Activated CD4-positive, alpha-beta T cell treated with anti-CD3 and anti-CD28 coated beads, Interleukin-2, amount 50 U/mL, for 48 hours (primary cell): ENCODE measurements at regions not wholly inside any gene's neighbourhood (a gene's known extent, or its start where the extent isn't known, plus 50 kb on each side); places are given as distances from the start of the nearest gene placed in this dataset.
"Not testable (repeated sequence)": the region's sequence is repeated elsewhere in the genome, so short reads cannot be mapped to it uniquely, and the experiment has no call there.

Source experiments
- DNase-seq, 2 experiments: peaks; one replicate each; pipeline ENCODE4 v3.0.0-alpha.2; 2020

DNA sequence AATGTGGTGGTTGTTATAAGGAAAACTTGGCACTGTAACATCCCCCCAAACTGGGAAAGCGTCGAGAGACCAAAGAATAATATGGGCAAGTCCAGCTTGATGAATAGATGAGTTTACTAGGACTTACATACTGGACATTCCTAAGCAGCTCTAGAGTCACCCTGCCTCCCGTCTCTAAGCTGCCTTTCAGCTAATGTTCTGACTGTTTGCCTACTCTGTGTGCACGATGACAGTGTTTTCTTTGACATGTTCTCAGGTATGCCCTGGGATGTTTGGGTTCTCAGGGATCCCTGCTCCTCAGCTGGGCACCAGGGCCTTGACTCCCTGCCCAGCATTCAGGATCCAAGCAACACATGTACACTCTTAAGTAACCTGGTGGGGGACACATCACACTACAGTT, 87.5 kb downstream of the MRPL57 start:
- DNase-seq = not testable (repeated sequence)

DNA sequence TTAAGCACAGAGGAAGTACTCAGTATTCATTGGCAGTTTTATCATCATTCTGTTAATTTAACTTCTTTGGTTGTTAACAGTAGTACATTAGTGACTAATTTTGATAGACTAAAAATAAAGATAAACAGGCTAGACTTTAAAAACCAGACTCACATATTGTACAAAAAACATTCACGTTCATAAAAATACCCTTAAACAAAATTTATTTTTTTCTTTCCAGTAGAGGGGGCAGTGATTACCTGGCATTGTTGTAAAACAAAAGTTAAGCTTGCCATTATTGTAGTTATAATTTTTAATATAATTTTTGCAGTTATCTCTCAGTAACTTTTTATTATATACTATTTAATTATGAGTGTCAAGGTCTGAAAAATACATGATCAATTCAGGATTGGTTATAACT, 92.0 kb downstream of the MRPL57 start:
- not testable (repeated sequence) for DNase-seq

DNA sequence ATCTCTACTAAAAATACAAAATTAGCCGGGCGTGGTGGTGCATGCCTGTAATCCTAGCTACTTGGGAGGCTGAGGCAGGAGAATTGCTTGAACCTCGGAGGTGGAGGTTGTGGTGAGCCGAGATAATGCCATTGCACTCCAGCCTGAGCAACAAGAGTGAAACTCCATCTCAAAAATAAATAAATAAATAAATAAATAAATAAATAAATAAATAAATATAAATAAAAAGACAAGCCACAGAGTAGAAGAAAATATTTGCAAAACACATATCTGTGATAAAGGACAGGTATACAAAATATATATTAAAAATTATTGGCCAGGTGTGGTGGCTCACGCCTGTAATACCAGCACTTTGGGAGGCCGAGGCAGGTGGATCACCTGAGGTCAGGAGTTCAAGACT, 96.0 kb downstream of the MRPL57 start:
- DNase-seq = not testable (repeated sequence)

DNA sequence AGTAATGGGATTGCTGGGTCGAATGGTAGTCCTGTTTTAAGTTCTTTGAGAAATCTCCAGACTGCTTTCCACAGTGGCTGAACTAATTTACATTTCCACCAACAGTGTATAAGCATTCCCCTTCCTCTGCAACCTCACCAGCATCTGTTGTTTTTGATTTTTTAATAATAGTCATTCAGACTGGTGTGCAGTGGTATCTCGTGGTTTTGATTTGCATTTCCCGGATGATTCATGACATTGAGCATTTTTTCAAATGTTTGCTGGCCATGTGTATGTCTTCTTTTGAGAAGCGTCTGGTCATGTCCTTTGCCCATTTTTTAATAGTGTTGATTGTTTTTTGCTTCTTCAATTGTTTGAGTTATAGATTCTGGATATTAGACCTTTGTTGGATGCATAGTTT, 98.0 kb downstream of the MRPL57 start:
- DNase-seq = not testable (repeated sequence)

DNA sequence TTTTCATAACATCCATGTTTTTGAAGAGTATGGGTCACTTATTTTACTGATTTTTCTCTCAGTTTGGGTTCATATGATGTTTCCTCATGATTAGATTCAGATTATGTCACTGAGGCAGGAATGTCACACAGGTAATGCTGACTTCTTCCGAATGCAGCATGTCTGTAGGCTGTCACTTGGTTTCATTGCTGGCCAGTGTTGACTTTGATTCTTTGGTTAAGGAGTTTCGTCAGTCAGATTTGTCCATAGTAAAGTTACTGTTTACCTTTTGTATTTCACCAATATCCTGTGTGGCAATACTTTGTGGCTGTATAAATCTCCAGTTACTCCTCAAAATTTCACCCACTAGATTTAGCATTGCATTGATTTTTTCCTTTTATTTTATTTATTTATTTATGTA, 105.6 kb downstream of the MRPL57 start:
- no peak for DNase-seq

DNA sequence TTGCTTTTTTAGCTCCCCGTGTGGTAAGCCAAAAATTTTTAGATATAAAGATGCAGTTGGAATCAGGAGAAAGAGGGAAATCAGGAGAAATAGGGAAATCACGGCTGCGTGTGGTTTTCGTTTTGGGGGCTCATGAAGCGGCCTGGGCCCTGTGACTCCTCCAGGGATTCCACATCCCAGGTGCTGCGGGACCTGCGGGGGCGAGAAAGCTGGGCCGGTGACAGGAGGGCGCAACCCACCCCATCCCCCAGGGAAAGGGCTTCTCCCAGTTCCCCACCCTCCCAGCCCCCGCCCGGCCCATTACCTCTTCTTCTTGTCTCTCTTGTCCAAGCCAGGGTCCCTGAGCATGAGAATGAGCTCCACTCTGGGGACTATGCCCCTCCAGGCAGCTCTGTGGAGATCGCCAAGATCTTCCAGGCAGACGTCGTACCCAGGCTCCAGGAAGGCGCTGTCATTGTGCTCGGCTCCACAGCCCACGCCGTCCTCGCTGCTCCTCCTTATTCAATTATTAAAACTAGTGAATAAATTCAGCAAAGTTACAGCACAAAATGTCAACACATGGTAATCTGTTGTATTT, 111.0 kb downstream of the MRPL57 start:
- no peak for DNase-seq

DNA sequence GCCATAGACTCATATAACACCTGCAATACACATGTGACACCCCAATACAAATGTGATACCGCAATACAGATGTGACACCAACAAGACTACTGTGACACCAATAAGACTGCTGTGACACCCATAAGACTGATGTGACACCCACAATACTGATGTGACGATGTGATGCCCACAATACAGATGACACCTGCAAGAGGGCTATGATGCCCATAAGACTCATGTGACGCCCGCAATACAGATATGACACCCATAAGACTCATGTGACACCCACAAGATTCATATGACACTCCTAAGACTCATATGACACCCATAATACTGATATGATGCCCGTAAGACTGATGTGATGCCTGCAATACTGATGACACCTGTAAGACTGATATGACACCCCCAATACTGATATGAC, 113.0 kb downstream of the MRPL57 start:
- no peak for DNase-seq

DNA sequence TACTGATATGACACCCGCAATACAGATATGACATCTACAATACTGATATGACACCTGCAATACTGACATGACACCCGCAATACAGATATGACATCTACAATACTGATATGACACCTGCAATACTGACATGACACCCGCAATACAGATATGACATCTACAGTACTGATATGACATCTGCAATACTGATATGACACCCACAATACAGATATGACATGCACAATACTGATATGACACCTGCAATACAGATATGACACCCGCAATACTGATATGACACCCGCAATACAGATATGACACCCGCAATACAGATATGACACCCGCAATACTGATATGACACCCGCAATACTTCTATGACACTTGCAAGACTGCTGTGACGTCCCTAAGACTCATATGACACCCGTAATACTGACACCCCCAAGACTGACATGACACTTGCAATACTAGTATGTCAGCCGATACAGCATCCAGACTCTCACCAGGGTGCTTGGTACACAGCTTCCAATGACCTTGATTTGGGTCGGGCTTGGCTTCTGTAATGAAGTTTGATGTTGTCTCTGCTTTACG, 114.1 kb downstream of the MRPL57 start:
- not testable (repeated sequence) for DNase-seq

DNA sequence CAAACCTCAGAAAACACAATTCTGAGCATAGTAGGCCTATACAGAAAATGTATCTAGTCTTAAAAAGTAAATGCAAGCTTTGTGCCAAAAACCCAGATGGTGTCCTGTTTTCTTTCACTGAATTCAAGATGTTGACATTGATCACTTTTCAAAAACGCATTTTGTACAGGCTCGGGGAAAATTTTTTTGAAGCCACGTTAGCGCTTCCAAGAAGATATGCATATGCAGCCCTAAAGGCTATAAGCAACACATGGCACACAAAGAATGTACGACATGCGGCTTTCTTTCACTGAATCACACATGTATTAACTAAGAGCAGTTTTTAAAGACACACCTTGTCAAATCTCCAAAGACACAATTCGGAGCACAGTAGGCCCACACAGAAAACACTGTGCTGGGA, 115.4 kb downstream of the MRPL57 start:
- DNase-seq = no peak

DNA sequence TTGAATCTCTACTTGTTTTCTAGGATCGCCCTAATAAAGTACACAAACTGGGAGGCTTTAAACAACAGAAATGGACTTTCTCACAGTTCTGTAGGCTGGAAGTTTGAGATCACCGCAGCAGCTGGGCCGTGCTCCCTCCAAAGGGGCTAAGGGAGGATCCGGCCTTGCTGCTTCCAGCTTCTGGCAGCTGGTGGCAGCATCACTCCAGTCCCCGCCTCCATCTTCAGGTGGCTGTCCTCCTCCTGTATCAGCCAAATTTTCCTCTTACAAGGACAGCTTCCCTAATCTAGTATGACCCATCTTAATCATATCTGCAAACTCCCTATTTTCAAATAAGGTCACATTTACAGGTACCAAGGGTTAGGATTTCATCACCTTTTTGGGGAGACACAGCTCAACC, 120.5 kb downstream of the MRPL57 start:
- peak; percentile 42 to 56 for DNase-seq

DNA sequence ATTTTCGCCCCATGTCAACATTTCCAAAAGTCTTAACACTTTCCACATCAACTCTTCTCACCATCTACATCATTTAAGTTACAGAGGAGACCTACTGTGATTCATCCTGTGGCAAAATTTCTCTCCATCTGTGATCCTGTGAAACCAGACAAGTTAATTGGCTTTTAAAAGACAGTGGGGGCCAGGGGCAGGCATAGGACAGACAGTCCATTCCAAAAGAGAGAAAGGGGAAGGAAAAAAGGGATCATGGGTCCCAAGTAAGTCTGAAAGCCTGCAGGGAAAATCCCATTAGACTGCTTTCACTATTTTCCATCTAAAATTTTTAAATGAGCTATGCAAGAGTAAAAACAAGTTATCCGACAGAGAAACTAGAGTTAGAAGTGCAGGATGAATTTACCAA, 121.0 kb downstream of the MRPL57 start:
- DNase-seq = peak in 1 of 2 experiments; percentile 9

DNA sequence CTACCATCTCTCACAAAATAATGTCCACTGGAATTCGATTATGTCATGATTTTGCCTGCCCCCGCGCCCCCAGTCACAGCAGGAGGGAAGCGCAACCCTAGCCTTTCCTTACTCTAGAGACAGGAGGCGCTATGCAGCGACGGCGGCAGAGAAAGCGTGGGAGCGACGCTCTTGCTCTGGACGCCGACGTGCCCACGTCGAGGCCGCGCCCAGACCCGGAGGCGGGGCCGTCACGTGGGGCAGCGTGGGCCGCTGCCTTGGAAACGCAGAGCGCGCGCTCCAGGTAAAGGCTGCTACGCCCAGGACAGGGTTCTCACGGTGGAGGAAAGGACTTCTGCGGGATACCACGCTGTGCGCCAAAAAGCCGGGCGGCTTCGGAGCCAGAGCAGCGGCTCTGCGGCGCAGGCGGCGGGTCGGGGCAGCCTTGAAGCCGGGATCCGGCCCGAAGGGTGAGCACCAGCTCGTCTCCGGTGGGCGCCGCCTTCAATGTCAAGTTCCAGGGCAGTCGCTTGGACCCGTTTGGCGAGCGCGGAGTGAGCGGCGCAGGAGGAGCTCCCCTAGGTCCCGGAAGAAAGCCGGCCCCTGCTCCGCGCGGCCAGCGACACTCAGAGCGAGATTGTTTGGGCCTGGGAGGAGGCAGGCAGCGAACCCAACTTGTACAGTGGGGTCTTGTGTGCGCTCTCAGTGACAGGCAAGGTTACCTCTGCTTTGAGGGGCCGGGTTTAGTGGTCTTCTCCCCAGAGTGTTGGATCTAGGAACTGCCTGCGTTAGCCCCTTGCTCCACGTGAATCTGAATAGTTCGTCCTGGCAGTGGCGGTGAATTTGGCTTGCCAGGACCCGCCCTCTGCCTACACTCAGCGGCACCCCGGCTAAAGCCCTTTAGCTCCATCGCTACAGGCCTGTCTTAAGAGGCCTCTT, 121.7 kb downstream of the MRPL57 start:
- DNase-seq = peak; percentile 83 to 85

DNA sequence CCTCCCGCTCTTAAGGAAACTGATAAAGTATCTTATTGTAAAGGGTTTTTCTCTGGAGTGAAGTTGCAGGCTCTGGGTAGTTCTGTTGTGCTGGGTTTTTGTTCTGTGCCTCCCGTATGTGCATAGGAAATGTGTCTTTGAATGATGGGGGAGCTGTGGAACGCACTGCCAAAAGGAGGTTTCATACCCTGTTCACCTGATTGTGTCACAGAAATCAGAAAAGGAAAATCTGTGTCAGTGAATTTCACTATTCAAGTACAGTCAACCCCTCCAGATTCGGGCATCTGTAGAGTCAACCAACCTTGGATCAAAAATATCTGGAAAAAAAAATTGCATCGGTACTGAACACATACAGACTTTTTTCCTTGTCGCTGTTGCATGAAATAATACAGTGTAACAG, 127.8 kb downstream of the MRPL57 start:
- DNase-seq = no peak

DNA sequence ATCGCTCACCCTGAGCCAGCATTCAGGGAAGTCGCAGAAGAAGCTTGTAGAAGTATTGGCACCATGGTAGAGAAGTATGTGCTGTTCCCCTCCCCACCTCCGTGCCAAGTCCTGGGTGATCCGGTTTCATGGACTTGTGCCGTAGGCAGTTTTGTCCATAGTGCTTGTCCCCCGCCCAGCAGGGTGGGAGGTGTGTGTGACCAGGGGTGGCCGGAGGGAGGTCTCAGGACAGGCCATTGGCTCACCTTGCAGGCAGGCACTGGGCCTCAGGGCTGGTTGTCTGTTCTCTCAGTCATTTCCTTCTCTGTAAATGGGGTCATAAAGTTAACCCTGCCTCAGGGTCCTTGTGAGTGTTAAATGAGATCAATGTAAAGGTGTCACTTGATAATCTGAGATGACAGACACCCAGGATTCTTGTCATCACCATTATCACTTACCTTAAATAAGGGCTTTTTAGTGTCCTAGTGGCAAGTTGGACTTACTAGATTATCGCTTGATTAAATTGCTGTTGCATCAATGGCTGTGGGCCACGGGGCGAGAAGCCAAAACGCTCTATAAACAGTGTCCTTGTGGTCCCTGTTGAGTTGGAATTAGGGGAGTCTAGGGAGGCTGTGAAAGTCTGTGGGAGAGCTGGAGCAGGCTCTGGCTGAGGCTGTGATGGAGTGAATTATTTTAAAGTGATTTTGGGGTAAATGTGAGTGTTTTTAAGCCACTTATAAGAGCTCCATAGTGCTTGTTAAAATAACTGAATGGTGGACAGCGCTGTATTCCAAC, 130.0 kb downstream of the MRPL57 start:
- DNase-seq = not testable (repeated sequence)

DNA sequence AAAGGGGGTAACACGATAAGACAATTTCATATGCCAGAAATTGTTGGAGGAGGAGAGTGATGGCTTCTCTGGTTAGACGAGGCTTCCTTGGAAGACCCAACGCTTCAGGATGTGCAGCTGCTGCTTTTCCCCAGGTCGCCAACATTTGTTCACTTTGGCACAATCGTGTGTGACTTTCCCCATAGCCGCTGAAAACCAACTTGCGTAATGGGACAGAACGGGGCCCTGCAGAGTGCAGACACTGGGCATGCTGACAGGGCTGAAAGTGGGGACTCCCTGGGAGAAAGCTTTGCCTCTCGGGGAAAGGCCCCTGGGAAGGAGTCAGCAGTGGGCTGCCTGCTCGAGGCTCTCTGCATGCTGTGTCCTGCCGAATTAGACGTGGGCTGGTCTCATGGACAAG, 130.7 kb downstream of the MRPL57 start:
- DNase-seq = not testable (repeated sequence)

DNA sequence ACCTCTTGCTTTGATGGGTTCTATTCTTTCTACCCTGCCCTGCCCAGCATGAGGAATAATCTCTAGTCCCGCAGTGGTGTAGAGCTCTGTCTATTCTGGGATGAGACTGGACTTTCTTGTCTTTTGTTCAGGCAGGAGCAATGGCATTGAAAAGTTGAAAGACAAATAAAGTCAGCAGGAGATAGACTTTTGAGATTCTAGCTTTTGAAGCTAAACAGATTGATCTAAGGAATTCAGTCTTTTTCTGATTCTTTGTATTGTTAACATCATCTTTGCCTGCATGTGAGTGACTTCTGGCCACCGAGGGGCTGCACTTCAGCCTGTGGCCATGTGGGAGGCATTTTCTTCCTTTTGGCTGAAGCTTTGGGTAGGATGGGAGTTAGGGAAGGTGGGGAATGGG, 132.4 kb downstream of the MRPL57 start:
- DNase-seq = no peak

DNA sequence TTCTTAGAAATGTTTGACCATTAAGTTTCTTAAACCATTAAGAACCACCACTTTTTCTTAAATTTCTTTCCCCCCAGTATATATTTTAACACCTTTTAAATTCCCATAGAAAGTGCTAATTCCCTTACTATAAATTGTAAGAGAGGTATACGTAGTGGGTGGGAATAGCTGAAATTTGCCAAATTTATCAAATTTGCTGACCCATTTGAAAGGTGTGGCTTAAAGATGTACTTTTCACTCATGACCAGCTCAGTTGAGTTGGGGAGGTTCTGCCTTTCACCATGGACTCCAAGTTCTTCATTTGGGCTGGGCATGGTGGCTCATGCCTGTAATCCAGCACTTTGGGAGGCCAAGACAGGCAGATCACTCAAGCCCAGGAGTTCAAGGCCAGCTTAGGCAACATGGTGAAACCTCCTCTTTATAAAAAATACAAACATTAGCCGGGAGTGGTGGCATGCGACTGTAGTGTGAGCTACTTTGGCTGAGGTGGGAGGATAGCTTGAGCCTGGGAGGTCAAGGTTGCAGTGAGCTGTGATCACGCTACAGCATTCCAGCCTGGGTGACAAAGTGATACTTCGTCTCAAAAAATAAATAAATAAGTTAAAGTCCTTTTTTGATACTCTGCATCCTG, 133.2 kb downstream of the MRPL57 start:
- DNase-seq = no peak

DNA sequence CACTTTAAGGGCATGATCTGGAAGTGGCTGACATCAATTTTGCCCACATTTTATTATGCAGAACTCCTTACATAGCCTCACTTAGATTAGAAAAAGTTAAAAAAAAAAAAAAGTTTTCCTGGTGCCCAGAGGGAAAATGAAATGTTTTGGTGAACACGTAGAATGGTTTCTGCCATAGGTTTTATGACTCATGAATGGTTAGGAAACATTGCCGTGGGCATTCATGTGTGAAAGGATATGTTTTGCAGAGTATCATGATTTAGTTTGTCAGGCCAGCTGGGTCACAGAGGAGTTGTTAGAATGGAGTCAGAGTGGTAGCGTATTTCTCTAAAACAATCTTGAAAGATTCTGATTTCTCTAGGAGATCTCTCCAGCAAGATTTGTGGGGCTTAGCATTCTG, 133.8 kb downstream of the MRPL57 start:
- DNase-seq = no peak

DNA sequence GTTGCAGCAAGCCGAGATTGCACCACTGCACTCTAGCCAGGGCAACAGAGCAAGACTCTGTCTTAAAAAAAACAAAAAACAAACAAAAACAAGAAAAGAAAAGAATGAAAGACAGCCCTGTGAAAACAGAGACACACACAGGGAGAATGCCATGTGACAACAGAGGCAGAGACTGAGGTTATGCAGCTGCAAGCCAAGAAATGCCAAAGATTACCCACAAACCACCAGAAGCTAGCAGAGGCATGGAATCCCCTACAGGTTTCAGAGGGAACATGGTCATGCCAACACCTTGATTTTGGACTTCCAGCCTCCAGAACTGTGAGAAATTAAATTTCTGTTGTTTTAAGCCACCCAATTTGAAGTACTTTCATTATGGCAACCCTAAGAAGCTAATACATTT, 138.5 kb downstream of the MRPL57 start:
- DNase-seq = not testable (repeated sequence)

DNA sequence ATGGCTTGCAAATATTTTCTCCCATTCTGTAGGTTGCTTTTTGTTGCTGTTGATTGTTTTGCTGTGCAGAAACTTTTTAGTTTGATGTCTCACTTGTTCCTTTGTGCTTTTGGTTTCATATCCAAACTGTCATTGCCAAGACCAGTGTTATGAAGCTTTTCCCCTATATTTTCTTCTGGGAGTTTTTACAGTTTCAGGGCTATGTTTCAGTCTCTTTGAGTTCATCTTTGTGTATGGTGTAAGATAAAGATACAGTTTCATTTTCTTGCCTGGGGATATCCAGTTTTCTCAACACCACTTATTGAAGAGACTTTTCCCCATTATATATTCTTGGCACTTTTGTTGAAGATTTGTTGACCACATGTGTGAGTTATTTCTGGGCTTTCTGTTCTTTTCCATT, 139.9 kb downstream of the MRPL57 start:
- no peak for DNase-seq

DNA sequence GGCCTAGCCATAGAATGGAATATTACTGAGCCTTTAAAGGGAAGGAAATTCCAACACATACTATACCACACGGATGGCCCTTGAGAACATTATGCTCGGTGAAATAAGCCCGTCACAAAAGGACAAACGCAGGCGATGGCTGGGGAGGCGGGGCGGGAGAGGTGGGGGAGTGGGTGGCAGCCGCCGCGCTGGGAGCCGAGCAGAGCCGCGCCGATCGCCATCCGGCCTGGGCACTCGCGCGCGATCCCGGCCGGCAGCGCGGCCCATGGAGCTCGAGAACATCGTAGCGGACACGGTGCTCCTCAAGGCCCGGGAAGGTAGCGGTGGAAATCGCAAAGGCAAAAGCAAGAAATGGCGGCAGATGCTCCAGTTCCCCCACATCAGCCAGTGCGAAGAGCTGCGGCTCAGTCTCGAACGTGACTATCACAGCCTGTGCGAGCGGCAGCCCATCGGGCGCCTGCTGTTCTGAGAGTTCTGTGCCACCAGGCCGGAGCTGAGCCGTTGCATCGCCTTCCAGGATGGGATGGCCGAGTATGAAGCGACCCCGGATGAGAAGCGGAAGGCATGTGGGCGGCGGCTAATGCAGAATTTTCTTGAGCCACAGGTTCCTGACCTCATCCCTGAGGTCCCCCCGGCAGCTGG, 140.1 kb downstream of the ZDHHC20 start:
- no peak for DNase-seq
